Endothelial cell of umbilical vein (primary cell): ENCODE measurements at regions not wholly inside any gene's neighbourhood (a gene's known extent, or its start where the extent isn't known, plus 50 kb on each side); places are given as distances from the start of the nearest gene placed in this dataset.

Experiments
- BruUV-seq: library from RNA; stranded (reverse); fragments of 400-500 nt; replicated peaks from 2 replicates; lab custom pipeline; 2021; lab: Mats Ljungman, UMichigan
- CTCF ChIA-PET: fragments of 300-600, 350-600 bp; sonication (Branson Sonifier 250); formaldehyde crosslinking; loops from one replicate; lab custom pipeline; 2021; ENCODE audit warnings: antibody characterized with exemption, inconsistent platforms; lab: Charles Lee
- POLR2A ChIA-PET: fragments of 300-600, 350-600 bp; sonication (Branson Sonifier 250); formaldehyde crosslinking; loops from one replicate; lab custom pipeline; 2021; ENCODE audit warnings: antibody characterized with exemption, inconsistent platforms; lab: Charles Lee
- DNase-seq: peaks from one replicate; pipeline ENCODE4 v3.0.0-alpha.2; 2011; ENCODE audit warnings: low read depth, low spot score
- FAIRE-seq: peaks from 2 replicates; lab custom pipeline; 2011; peaks lifted over from hg19 to GRCh38; lab: Jason Lieb, UNC
- H2AFZ ChIP-seq: 2 replicates; pipeline ENCODE4 v1.6.0; 2012; ENCODE audit warnings: low read depth, low read length, control low read depth, inconsistent platforms
- H3K27ac ChIP-seq: 2 replicates; pipeline ENCODE4 v1.5.1; 2011; ENCODE audit warnings: low read depth, mild to moderate bottlenecking, control low read depth, low read length, moderate library complexity; ENCODE audit not compliant: insufficient read depth
- H3K27me3 ChIP-seq, 2 experiments: 2 replicates each; pipeline versions ENCODE4 v1.6.0 to v1.6.1; 2011; ENCODE audit warnings: low read length in 2 of 2, mixed read lengths in 1 of 2; ENCODE audit not compliant: control insufficient read depth in 2 of 2, insufficient read depth in 2 of 2
- H3K36me3 ChIP-seq, 2 experiments: 2 replicates in 1 of 2; 3 replicates in 1 of 2; pipeline ENCODE4 v1.5.1; 2011; ENCODE audit warnings: low read length in 2 of 2, mild to moderate bottlenecking in 1 of 2, moderate library complexity in 1 of 2; ENCODE audit not compliant: control insufficient read depth in 2 of 2, insufficient read depth in 2 of 2; ENCODE audit errors: extremely low read depth in 1 of 2
- H3K4me1 ChIP-seq: 3 replicates; pipeline ENCODE4 v1.5.1; 2011; ENCODE audit warnings: mild to moderate bottlenecking, low read length; ENCODE audit not compliant: control insufficient read depth, insufficient read depth; ENCODE audit errors: extremely low read depth
- H3K4me2 ChIP-seq: 2 replicates; pipeline ENCODE4 v1.6.1; 2011; ENCODE audit warnings: low read length, control low read depth, mixed read lengths; ENCODE audit not compliant: insufficient read depth
- H3K4me3 ChIP-seq, 3 experiments: fragments of 200-600 bp in 1 of 3; sonication (generic), shearing (Covaris generic) in 1 of 3; replicated peaks in 1 of 3; 2 replicates each; pipeline ENCODE4 v1.5.1; 2011 to 2016; ENCODE audit warnings: control low read depth in 3 of 3, low read length in 3 of 3, mild to moderate bottlenecking in 2 of 3, inconsistent platforms in 1 of 3, low read depth in 1 of 3, moderate library complexity in 1 of 3; ENCODE audit not compliant: insufficient read depth in 1 of 3
- H3K79me2 ChIP-seq: 2 replicates; pipeline ENCODE4 v1.6.0; 2012; ENCODE audit warnings: low read length, inconsistent platforms; ENCODE audit not compliant: control insufficient read depth, insufficient read depth
- H3K9ac ChIP-seq: replicated peaks from 2 replicates; pipeline ENCODE3; 2011; ENCODE audit warnings: low read length, control low read depth; ENCODE audit not compliant: insufficient read depth; ENCODE audit errors: extremely low read depth
- H3K9me1 ChIP-seq: replicated peaks from 3 replicates; pipeline ENCODE4 v1.6.0; 2011; ENCODE audit warnings: mild to moderate bottlenecking, low read length; ENCODE audit not compliant: control insufficient read depth, insufficient read depth; ENCODE audit errors: extremely low read depth
- H3K9me3 ChIP-seq: replicated peaks from 2 replicates; pipeline ENCODE4 v1.5.1; 2012; ENCODE audit warnings: low read length, inconsistent platforms; ENCODE audit not compliant: control insufficient read depth, insufficient read depth
- H4K20me1 ChIP-seq: replicated peaks from 2 replicates; pipeline ENCODE3; 2011; ENCODE audit warnings: mild to moderate bottlenecking, low read length; ENCODE audit not compliant: control insufficient read depth, insufficient read depth; ENCODE audit errors: extremely low read depth
- CTCF ChIP-seq, 2 donors: IDR thresholded peaks; 1 replicate in 1 of 2; 2 replicates in 1 of 2; pipeline ENCODE4 v1.5.1; 2011; ENCODE audit warnings: low read length in 2 of 2, mild to moderate bottlenecking in 2 of 2, moderate library complexity in 2 of 2, control low read depth in 1 of 2, inconsistent platforms in 1 of 2, low read depth in 1 of 2; ENCODE audit not compliant: insufficient read depth in 1 of 2; ENCODE audit errors: extremely low read depth in 1 of 2
- EZH2 ChIP-seq: IDR thresholded peaks from 2 replicates; pipeline ENCODE4 v1.6.1; 2012; ENCODE audit warnings: borderline replicate concordance, low read depth, mild to moderate bottlenecking, moderate library complexity, low read length, inconsistent platforms; ENCODE audit not compliant: severe bottlenecking
- FOS ChIP-seq: IDR thresholded peaks from 2 replicates; pipeline ENCODE4 v1.6.1; 2011; ENCODE audit warnings: mild to moderate bottlenecking, low read length, moderate library complexity, borderline replicate concordance; ENCODE audit not compliant: insufficient read depth
- GATA2 ChIP-seq: IDR thresholded peaks from 2 replicates; pipeline ENCODE4 v1.7.0; 2011; ENCODE audit warnings: low read depth, mild to moderate bottlenecking, moderate library complexity, mixed read lengths, low read length; ENCODE audit not compliant: insufficient read length, insufficient read depth
- JUN ChIP-seq: IDR thresholded peaks from 2 replicates; pipeline ENCODE4 v1.6.1; 2011; ENCODE audit warnings: borderline replicate concordance, low read depth; ENCODE audit not compliant: insufficient read length, insufficient read depth
- MAX ChIP-seq: IDR thresholded peaks from 2 replicates; pipeline ENCODE4 v1.6.1; 2011; ENCODE audit not compliant: insufficient read depth, insufficient read length
- MYC ChIP-seq: IDR thresholded peaks from one replicate; pipeline ENCODE4 v1.6.1; 2011; ENCODE audit warnings: mild to moderate bottlenecking, low read depth, low read length
- POLR2A ChIP-seq: IDR thresholded peaks from 2 replicates; pipeline ENCODE4 v1.6.1; 2012; ENCODE audit warnings: low read depth, mild to moderate bottlenecking, control low read depth, low read length
- POLR2AphosphoS5 ChIP-seq: IDR thresholded peaks from 2 replicates; pipeline ENCODE4 v1.6.1; 2012; ENCODE audit warnings: low read depth, mild to moderate bottlenecking, control low read depth, low read length, moderate library complexity; ENCODE audit not compliant: insufficient read depth
- dilution Hi-C: fragments of 300-500 bp; cut with MboI; formaldehyde crosslinking; loops from one replicate; pipeline ENCODE4 v1.15.0; 2019; ENCODE audit warnings: low sequenced_read_pairs; ENCODE audit not compliant: extremely low pct_ligation_motif_present
- intact Hi-C: fragments of 100-400 bp; cut with micrococcal nuclease; formaldehyde crosslinking; loops from one replicate; pipeline ENCODE4 v1.10.0; 2022

GRCh38 chr7:16204953-16205352, 216.4 kb downstream of the CRPPA start:
- H2AFZ ChIP-seq, result no peak overlapping the region
- no peaks in the 10 kb centered on the region for H3K79me2 ChIP-seq
- H3K9ac ChIP-seq, result no peak overlapping the region
- H4K20me1 ChIP-seq, result no peaks in the 10 kb centered on the region
- H3K9me3 ChIP-seq, result no peaks in the 10 kb centered on the region
- DNase-seq, result no peak
- no peaks in the 10 kb centered on the region for H3K36me3 ChIP-seq
- no TSS peak for BruUV-seq
- no peaks in the 10 kb centered on the region for H3K9me1 ChIP-seq
- H3K4me3 ChIP-seq, result no peak overlapping the region
- peaks cover 16% of the 10 kb centered on the region for H3K4me1 ChIP-seq
- intact Hi-C loops (no loop called here), dilution Hi-C loops (no loop called here)
- no peak overlapping the region for H3K4me2 ChIP-seq
- ChIA-PET CTCF (interaction anchor here (1.5 kb wide), 1 partner anchor 9 kb away, joined by 5 read pairs; no protein-coding TSS in a partner anchor), POLR2A (no interaction called here)
- no peak overlapping the region for H3K27ac ChIP-seq
- H3K27me3 ChIP-seq, result no peaks in the 10 kb centered on the region
- TF ChIP-seq FOS, result no peak
- no peak for FAIRE-seq

- H3K9me1 ChIP-seq, result no peaks in the 10 kb centered on the region
- H3K4me3 ChIP-seq, result no peak overlapping the region
- ChIA-PET POLR2A (no interaction called here), CTCF (interaction anchor here (0.8 kb wide), 1 partner anchor 362 kb away, joined by 3 read pairs; no protein-coding TSS in a partner anchor)
- peak overlapping the region; percentile 71 for H3K27ac ChIP-seq
- FAIRE-seq (no peak), DNase-seq (peak; percentile 15)
- H3K4me2 ChIP-seq, result peak overlapping the region; percentile 68
- no peaks in the 10 kb centered on the region for H3K9me3 ChIP-seq
- H3K4me1 ChIP-seq, result peaks cover 16% of the 10 kb centered on the region
- no peaks in the 10 kb centered on the region for H4K20me1 ChIP-seq
- intact Hi-C loops, result no loop called here
- no peak overlapping the region for H3K9ac ChIP-seq
- no TSS peak for BruUV-seq
- H3K27me3 ChIP-seq, result no peaks in the 10 kb centered on the region
- H2AFZ ChIP-seq, result no peak overlapping the region
- dilution Hi-C loops, result no loop called here
- no peaks in the 10 kb centered on the region for H3K36me3 ChIP-seq
- H3K79me2 ChIP-seq, result no peaks in the 10 kb centered on the region
- TF ChIP-seq POLR2A (no peak), MYC (no peak), FOS (no peak), MAX (no peak), EZH2 (no peak), JUN (no peak), CTCF (IDR thresholded peaks at IDR 0.05; ENCODE audit: extremely low read depth in 1 of 2, insufficient read depth in 1 of 2, low read depth in 1 of 2, low read length in 2 of 2) (no peak), POLR2AphosphoS5 (no peak), GATA2 (no peak)
These were observed 218.3 kb downstream of the CRPPA start for GRCh38 chr7:16203065-16203464.
